ENCODE measurements at regions not wholly inside any gene's neighbourhood (a gene's known extent, or its start where the extent isn't known, plus 50 kb on each side); places are given as distances from the start of the nearest gene placed in this dataset.

DNA sequence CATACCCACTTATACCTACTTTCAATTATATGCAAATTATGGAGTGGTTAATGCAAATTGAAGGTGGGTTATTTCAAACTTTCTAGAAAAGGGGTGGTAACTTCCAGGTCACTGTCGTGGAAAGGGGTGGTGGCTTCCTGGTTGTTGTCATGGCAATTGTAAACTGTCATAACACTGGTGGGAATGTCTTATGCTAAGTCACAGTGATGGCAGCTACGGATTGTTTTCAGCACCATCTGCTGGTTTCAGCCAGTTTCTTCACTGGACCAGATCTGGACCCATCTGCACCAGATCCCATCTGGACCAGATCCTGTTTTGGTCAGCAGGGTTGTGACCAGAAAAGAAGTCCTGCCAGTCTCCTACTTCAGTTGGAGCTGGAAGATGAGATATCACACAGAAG lies 1469.3 kb downstream of the AACS start:
- H3K27me3 Mint-ChIP-seq (ENCODE audit: insufficient read depth), result no peaks in the 10 kb centered on the region
- no peaks in the 10 kb centered on the region for H3K9me3 Mint-ChIP-seq
- H3K4me1 Mint-ChIP-seq (ENCODE audit: low read depth), result no peaks in the 10 kb centered on the region
- no peak for DNase-seq (ENCODE audit: low spot score)
- no peak overlapping the region for H3K4me3 Mint-ChIP-seq
- intact Hi-C loops (cut with micrococcal nuclease), result no loop called here
- H3K36me3 Mint-ChIP-seq (ENCODE audit: low read depth), result no peaks in the 10 kb centered on the region
- H3K27ac Mint-ChIP-seq, result no peak overlapping the region

DNA sequence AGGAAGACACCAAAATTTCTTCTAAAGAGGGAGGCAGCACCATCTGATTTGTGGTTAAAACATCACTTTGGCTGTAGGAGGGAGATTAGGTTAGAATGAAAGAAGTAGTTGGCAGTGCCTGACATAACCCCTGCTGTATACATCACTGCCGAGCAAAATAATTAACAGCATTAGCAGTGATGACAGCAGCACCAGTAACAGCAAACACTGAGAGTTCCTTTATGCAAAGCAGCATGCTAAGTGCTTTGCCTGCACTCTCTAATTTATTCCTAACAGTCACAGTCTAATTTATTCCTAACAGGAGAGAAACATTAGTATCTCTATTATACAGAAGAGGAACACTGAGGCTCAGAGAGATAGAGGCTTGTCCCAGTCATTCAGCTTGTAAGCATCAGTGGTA lies 1469.7 kb downstream of the AACS start:
- H3K36me3 Mint-ChIP-seq (ENCODE audit: low read depth), result no peaks in the 10 kb centered on the region
- no peak for DNase-seq (ENCODE audit: low spot score)
- intact Hi-C loops (cut with micrococcal nuclease), result no loop called here
- H3K27me3 Mint-ChIP-seq (ENCODE audit: insufficient read depth), result no peaks in the 10 kb centered on the region
- H3K4me3 Mint-ChIP-seq, result no peak overlapping the region
- no peaks in the 10 kb centered on the region for H3K9me3 Mint-ChIP-seq
- no peak overlapping the region for H3K27ac Mint-ChIP-seq
- H3K4me1 Mint-ChIP-seq (ENCODE audit: low read depth), result no peaks in the 10 kb centered on the region

DNA sequence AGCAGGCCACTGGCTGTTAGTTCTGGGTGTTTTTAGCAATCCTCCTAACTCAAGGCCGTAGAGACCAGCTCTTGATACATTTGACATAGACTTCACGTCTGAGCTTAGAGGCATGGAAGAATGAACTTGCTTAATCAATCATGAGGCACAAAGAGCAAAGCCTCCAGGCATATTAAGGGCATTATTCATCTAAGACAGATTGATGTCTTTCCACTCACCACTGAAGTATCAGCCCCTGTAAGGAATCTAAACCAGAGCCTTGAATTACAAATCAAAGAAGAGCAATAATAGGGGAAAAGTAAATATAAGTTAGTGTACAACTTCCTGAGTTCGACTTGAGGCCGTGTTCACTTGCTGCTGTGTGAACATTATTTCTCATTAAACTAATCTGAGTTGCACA lies 1470.7 kb downstream of the AACS start:
- intact Hi-C loops (cut with micrococcal nuclease), result no loop called here
- no peaks in the 10 kb centered on the region for H3K4me1 Mint-ChIP-seq (ENCODE audit: low read depth)

DNA sequence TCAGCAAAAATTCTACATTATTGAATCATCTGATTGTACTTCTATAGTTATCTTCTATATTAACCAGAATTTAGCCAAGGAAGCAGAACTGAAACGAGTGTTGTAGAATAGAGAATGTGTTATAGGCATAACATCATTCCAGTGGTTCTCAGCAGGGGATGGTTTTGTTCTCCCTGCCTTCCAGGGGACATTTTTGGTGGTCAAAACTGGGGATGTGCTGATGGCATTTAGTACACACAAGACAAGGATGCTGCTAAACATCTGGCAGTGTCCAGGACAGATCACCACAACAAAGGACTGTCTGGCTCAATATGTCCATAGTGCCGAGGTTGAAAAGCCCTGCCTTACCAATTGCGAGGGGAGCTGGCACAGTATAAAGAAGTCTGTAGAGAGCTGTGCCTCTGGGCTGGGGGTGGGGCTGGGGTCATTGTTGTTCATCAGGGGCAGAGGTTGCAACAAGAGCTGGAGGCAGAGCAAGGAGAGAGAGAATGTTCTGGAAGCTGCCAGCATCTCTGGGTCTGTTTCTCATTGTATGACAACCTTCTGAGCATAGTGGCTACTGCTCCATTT lies 1472.8 kb downstream of the AACS start:
- no peak overlapping the region for H3K27ac Mint-ChIP-seq
- H3K4me1 Mint-ChIP-seq (ENCODE audit: low read depth), result no peaks in the 10 kb centered on the region
- no peak for DNase-seq (ENCODE audit: low spot score)
- H3K9me3 Mint-ChIP-seq, result no peaks in the 10 kb centered on the region
- H3K4me3 Mint-ChIP-seq, result no peak overlapping the region
- intact Hi-C loops (cut with micrococcal nuclease), result no loop called here
- no peaks in the 10 kb centered on the region for H3K36me3 Mint-ChIP-seq (ENCODE audit: low read depth)
- no peaks in the 10 kb centered on the region for H3K27me3 Mint-ChIP-seq (ENCODE audit: insufficient read depth)

More for the DNA sequence above, 1470.7 kb downstream of the AACS start:
- no peak for DNase-seq (ENCODE audit: low spot score)
- no peaks in the 10 kb centered on the region for H3K36me3 Mint-ChIP-seq (ENCODE audit: low read depth)
- H3K27me3 Mint-ChIP-seq (ENCODE audit: insufficient read depth), result no peaks in the 10 kb centered on the region
- H3K4me3 Mint-ChIP-seq, result no peak overlapping the region
- no peaks in the 10 kb centered on the region for H3K9me3 Mint-ChIP-seq
- no peak overlapping the region for H3K27ac Mint-ChIP-seq

DNA sequence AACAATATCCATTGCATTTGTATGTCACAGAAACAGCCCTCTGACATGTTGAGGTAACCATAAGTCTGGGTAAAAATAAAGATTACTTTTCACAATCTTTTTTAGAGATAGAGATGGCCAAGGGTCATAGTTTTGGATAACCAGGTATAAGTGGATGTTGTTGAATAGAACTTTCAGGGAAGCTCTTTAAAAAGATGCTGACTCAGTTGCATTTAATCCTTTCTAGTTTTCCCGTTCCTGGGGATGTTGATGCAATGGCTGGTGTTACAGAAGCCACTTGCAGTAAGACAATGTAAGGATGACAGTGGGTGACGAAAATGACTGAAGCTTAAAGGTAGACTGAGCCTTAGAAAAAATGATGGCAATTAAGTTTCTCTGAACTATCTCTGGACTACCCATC lies 1473.7 kb downstream of the AACS start:
- no peak for DNase-seq (ENCODE audit: low spot score)
- Mint-ChIP-seq H3K4me3 (no peak overlapping the region), H3K36me3 (ENCODE audit: low read depth) (no peaks in the 10 kb centered on the region), H3K9me3 (no peaks in the 10 kb centered on the region), H3K27me3 (ENCODE audit: insufficient read depth) (no peaks in the 10 kb centered on the region), H3K27ac (no peak overlapping the region), H3K4me1 (ENCODE audit: low read depth) (no peaks in the 10 kb centered on the region)
- intact Hi-C loops (cut with micrococcal nuclease), result no loop called here

DNA sequence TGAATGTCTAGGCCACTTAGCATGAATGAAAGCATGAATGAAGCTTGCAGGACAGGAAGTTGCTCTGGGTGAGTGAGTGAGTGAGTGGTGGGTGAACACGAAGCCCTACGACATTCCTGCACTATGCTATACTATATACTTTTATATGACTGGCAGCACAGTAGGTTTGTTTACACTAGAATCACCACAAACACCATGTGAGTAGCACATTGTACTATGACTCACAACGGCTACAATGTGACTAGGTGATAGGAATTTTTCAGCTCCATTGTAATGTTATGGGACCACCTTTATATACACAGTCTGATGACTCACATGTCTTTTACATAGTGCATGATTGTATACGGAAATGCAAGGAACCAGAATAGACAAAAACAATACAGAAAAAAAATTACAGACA lies 1480.2 kb downstream of the AACS start:
- no peaks in the 10 kb centered on the region for H3K36me3 Mint-ChIP-seq (ENCODE audit: low read depth)
- H3K27me3 Mint-ChIP-seq (ENCODE audit: insufficient read depth), result no peaks in the 10 kb centered on the region
- H3K4me1 Mint-ChIP-seq (ENCODE audit: low read depth), result no peaks in the 10 kb centered on the region
- no peak overlapping the region for H3K27ac Mint-ChIP-seq
- no peak for DNase-seq (ENCODE audit: low spot score)
- intact Hi-C loops (cut with micrococcal nuclease), result no loop called here
- H3K4me3 Mint-ChIP-seq, result no peak overlapping the region
- H3K9me3 Mint-ChIP-seq, result peaks cover 3% of the 10 kb centered on the region

DNA sequence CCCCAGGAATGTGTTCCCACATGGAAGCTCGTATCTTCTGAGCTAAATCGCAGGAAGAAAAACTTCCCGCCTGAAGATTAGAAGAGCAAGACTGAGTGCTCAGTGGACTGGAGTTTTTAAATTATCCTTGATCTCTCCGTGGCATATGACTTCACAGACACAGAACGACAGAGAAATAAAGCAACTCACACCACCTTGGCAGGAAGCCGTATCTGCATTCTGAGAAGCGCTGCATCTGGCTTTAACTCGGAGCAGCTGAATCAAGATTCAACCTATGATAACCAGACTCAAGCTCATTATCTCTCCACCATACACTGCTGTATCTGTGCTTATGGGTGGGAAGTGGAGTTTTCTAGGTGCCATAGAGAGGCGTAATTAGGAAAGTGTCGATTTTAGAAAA lies 1482.7 kb downstream of the AACS start:
- no peaks in the 10 kb centered on the region for H3K27me3 Mint-ChIP-seq (ENCODE audit: insufficient read depth)
- intact Hi-C loops (cut with micrococcal nuclease), result no loop called here

DNA sequence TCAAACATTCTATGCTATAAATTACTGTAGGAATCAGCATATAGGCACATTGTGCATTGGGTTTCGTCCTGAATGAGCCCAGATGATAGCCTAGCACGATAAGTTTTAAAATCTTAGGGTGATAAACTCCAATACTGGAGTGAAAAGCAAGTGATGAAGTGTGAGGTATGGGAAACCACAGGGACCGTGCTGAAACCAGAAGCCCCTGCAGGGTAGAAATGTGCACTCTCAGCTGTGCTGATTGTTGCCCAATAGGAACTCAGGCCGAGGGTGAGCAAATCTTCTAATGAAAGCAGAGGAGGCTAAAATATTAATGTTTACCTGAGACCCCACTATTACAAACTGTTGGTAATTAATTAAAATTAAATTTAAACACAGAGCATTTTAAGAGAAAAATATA lies 1486.6 kb downstream of the AACS start:
- Mint-ChIP-seq H3K36me3 (ENCODE audit: low read depth) (no peaks in the 10 kb centered on the region), H3K9me3 (peaks cover 3% of the 10 kb centered on the region), H3K27ac (no peak overlapping the region), H3K4me1 (ENCODE audit: low read depth) (no peaks in the 10 kb centered on the region), H3K27me3 (ENCODE audit: insufficient read depth) (no peaks in the 10 kb centered on the region), H3K4me3 (no peak overlapping the region)
- no peak for DNase-seq (ENCODE audit: low spot score)
- intact Hi-C loops (cut with micrococcal nuclease), result no loop called here

More for the DNA sequence above, 1482.7 kb downstream of the AACS start:
- peaks cover 3% of the 10 kb centered on the region for H3K9me3 Mint-ChIP-seq
- H3K27ac Mint-ChIP-seq, result no peak overlapping the region
- H3K4me3 Mint-ChIP-seq, result no peak overlapping the region
- no peaks in the 10 kb centered on the region for H3K4me1 Mint-ChIP-seq (ENCODE audit: low read depth)
- H3K36me3 Mint-ChIP-seq (ENCODE audit: low read depth), result no peaks in the 10 kb centered on the region
- DNase-seq (ENCODE audit: low spot score), result no peak

DNA sequence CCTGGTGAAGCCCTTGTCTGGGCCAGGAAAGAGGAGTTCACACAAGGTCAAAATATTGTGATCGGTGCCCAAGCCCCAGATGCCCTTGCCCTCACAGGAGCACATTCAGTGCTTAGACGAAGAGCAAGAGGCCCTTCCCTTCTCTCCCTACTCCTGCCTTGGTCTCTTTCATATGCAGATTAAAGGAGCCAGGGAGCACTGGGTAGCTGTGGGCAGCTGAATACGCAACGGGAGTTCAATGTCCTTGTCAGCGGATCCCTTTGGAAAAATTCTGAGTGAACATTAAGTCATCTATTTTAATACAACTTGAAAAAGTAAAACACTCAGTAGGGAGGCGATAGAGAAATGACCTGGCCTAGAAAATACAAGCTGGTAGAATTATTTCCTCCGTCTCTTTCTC lies 1489.4 kb downstream of the AACS start:
- Mint-ChIP-seq H3K4me3 (no peak overlapping the region), H3K27ac (no peak overlapping the region), H3K9me3 (no peaks in the 10 kb centered on the region), H3K27me3 (ENCODE audit: insufficient read depth) (no peaks in the 10 kb centered on the region), H3K36me3 (ENCODE audit: low read depth) (no peaks in the 10 kb centered on the region), H3K4me1 (ENCODE audit: low read depth) (no peaks in the 10 kb centered on the region)
- intact Hi-C loops (cut with micrococcal nuclease), result no loop called here
- DNase-seq (ENCODE audit: low spot score), result no peak

DNA sequence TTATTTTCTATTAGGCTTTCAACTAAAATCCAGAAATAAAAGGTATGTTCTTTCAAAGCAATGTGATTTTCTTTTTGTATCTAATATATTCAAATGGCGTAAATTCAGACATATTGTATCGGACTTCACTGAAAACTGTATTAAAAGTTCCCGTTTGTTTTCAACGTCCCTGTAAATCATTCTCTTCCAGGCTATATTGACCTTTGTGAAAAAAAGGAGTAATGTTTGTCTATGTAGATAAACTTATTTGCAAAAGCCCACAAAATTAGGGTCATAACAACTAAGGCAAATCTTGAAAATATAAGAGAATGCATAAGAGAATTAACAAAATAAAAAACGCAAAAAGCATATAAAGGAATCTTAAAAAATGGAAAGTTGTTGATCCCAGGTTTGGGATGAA lies 1492.4 kb downstream of the AACS start:
- H3K27me3 Mint-ChIP-seq (ENCODE audit: insufficient read depth), result no peaks in the 10 kb centered on the region
- H3K9me3 Mint-ChIP-seq, result peaks cover 3% of the 10 kb centered on the region
- no peak overlapping the region for H3K27ac Mint-ChIP-seq
- intact Hi-C loops (cut with micrococcal nuclease), result no loop called here
- H3K4me1 Mint-ChIP-seq (ENCODE audit: low read depth), result no peaks in the 10 kb centered on the region
- DNase-seq (ENCODE audit: low spot score), result no peak
- H3K4me3 Mint-ChIP-seq, result no peak overlapping the region
- H3K36me3 Mint-ChIP-seq (ENCODE audit: low read depth), result no peaks in the 10 kb centered on the region

DNA sequence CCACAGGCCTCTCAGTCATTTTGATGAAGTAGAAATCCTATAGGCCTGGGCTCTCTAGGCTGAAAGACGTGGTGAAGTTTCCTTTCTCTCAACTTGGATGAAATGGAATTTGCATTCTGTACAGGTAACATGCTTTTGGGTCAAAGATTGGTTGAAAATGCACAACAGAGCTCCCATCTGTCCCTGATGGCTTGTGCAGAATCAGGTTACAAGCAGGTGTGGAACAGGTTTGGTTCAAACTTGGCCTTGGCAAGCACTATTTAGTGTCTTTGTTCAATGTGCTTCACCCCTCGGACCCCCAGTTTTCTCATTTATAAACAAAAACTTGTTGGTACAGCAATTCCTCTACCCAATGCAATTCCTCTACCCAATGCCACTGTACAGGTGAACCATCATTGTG lies 1493.0 kb downstream of the AACS start:
- Mint-ChIP-seq H3K36me3 (ENCODE audit: low read depth) (no peaks in the 10 kb centered on the region), H3K4me1 (ENCODE audit: low read depth) (no peaks in the 10 kb centered on the region), H3K9me3 (peaks cover 3% of the 10 kb centered on the region), H3K27ac (no peak overlapping the region), H3K27me3 (ENCODE audit: insufficient read depth) (no peaks in the 10 kb centered on the region), H3K4me3 (no peak overlapping the region)
- DNase-seq (ENCODE audit: low spot score), result no peak
- intact Hi-C loops (cut with micrococcal nuclease), result no loop called here

DNA sequence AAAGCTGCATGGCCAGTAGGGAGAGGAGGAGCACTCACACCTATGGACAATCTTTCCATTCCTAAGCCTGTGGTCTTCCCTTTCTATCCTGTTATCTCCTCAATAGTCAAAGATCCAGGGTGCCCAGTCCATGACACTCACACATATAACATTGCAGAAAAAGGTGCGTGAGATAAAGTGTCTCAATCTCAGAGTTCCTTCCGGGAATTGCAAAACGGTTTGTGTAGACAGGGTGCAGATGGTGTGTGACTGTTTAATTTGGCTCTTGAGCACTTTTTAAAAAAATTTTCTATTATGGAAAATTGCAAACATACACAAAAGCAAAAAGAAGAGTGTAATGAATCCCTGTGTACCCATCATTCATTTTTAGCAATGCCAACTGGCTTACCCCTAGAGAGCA lies 1493.6 kb downstream of the AACS start:
- intact Hi-C loops (cut with micrococcal nuclease), result no loop called here
- Mint-ChIP-seq H3K36me3 (ENCODE audit: low read depth) (no peaks in the 10 kb centered on the region), H3K9me3 (peaks cover 3% of the 10 kb centered on the region), H3K27ac (no peak overlapping the region), H3K27me3 (ENCODE audit: insufficient read depth) (no peaks in the 10 kb centered on the region), H3K4me1 (ENCODE audit: low read depth) (no peaks in the 10 kb centered on the region), H3K4me3 (no peak overlapping the region)
- DNase-seq (ENCODE audit: low spot score), result no peak

DNA sequence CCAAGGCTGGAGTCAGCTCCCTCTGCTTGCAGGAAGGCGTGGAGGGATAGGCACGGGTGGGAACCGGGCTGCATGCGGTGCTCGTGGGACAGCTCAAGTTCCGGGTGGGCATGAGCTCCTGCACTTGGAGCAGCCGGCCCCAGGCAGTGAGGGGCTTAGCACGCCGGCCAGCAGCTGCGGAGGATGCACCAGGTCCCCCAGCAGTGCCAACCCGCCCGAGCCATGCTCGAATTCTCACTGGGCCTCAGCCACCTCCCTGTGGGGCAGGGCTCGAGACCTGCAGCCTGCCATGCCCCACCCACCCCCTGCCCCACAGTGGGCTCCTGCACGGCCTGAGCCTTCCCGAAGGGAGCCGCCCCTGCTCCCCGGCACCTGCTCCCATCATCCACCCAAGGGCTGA lies 1501.8 kb downstream of the AACS start:
- no peaks in the 10 kb centered on the region for H3K4me1 Mint-ChIP-seq (ENCODE audit: low read depth)
- H3K27me3 Mint-ChIP-seq (ENCODE audit: insufficient read depth), result no peaks in the 10 kb centered on the region
- no peak for DNase-seq (ENCODE audit: low spot score)
- no peak overlapping the region for H3K4me3 Mint-ChIP-seq
- H3K27ac Mint-ChIP-seq, result no peak overlapping the region
- H3K36me3 Mint-ChIP-seq (ENCODE audit: low read depth), result no peaks in the 10 kb centered on the region
- intact Hi-C loops (cut with micrococcal nuclease), result no loop called here
- H3K9me3 Mint-ChIP-seq, result peaks cover 4% of the 10 kb centered on the region

DNA sequence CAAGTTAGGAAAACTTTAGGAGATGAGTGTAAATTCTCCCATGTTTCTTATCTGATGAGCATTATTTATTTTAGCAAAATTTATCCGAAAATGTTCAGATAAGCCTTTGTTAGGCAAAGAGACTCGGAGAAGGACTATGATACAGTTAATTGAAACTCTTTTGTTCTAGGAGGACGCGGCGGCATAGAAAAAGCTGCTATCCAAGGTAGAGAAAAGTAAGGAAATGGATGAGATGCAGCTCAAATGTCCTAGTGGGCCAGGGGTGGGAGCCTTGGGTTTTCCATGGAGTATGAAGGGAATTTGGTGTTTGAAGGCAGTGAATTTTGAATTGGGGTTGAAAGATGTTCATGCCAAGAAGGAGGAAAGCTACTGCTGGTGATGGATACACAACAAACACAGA lies 1504.5 kb downstream of the AACS start:
- Mint-ChIP-seq H3K36me3 (ENCODE audit: low read depth) (no peaks in the 10 kb centered on the region), H3K4me3 (no peak overlapping the region), H3K27me3 (ENCODE audit: insufficient read depth) (no peaks in the 10 kb centered on the region), H3K27ac (no peak overlapping the region), H3K9me3 (peaks cover 11% of the 10 kb centered on the region), H3K4me1 (ENCODE audit: low read depth) (no peaks in the 10 kb centered on the region)
- no peak for DNase-seq (ENCODE audit: low spot score)
- intact Hi-C loops (cut with micrococcal nuclease), result no loop called here
